SKM-1 treated with dmso at 0.1 percent for 144 hours (cell line): ENCODE measurements at regions not wholly inside any gene's neighbourhood (a gene's known extent, or its start where the extent isn't known, plus 50 kb on each side); places are given as distances from the start of the nearest gene placed in this dataset.

ENCODE experiments used
- DNase-seq: peaks from one replicate; lab custom pipeline; 2025; ENCODE audit not compliant: unreplicated experiment; lab: John Stamatoyannopoulos, UW

DNA sequence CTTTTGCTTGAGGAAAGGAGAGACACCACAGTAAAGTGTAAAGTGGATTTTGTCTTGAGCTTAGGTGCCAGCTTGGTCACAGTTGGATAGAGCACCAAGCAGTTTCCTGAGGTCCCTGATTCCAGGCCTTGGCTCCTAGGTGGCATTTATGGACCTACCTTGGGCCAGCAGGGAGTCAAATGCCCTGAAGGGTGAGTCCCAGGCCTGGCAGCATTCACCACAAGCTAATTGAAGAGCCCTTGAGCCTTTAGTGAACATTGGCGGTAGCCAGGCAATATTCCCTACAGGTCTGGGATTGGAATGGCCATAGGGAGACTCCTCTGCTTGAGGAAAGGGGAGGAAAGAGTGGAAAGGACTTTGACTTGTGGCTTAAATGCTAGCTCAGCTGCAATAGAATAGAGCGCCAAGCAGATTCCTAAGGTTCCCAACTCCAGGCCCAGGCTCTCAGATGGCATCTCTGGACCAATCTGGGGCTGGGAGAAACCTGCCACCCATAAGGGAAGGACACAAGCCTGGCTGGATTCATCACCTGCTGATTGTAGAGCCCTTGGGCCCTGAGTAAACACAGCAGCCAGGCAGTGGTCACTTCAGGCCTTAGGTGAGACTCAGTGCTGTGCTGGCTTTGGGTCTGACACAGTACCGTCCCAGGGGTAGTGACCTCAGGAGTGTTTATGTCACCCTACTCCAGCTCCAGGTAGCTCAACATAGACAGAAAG is 137.5 kb upstream of the OTOS start:
- no peak for DNase-seq

DNA sequence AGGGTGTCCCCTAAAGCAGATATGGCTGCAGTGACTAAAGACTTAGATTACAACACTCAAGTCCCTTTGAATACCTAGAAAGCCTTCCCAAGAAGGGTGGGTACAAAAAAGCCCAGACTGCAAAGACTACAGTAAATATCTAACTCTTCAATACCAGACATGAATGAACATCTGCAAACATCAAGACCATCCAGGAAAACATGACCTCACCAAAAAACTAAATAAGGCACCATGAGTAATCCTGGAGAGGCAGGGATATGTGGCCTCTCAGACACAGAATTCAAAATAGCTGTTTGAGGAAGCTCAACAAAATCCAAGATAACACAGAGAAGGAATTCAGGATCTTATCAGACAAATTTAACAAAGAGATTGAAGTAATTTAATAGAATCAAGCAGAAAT is 138.2 kb upstream of the OTOS start:
- DNase-seq = no peak

DNA sequence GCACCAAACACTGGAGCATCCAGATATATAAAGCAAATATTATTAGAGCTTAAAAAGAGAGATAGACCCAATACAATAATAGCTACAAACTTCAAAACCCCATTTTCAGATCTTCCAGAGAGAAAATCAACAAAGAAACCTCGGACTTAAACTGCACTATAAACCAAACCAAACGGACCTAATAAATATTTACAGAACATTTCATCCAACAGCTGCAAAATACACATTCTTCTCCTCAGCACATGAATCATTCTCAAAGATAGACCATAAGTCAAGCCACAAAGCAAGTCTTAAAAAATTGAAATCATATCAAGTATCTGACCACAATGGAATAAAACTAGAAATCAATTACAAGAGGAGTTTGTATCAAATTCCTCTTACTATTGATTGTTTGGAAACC is 140.2 kb upstream of the OTOS start:
- no peak for DNase-seq

DNA sequence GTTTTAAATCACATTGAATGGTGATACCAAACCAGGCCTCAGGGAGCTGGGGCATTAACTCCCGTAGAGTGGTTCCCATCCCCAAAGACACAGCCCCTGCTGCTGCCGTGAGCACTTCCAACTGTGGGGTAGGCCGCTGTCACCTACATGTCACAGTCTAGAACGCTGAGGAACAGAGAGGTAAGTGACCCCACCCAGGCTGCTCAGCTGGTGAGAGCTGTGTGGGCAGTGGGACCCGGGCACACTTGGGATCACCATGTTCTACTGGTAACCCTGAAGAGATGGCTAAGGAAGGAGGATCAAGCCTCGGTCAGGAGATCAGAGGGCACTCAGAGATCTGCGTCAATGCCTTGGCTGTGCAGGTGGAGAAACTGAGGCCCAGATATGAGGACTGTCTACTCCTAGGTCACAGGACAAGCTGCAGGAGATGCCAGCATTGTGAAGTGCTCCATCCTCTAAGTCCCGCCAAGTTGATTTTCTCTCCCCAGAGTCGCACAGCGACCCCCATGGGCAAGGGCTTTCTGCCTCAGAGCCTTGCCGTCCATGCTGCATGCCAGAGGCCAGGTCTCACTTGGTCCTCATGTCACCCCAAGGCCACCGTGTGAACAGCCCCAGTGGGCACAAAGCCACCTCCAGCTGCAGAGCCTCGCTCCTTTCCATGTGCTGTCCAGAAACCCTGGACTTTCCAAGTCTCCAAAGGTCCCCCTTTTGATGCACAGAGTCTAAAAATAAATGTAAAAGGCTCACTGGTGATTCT is 144.2 kb upstream of the OTOS start:
- DNase-seq = no peak

DNA sequence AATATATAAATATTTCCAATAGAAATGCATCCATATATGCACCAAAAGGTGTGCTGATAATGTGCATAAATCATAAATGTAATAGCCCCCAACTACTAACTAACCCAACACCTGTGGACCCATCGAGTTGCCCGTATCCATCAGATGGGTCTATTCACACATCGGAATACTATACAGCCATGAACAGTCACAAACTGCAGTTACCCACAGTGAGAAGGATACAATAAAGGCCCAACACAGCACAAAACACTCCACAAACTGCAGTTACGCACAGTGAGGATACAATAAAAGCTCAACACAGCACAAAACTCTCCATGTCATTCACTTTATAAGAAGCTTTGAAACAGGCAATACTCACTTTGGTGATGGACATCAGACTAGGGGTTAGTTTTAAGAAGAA is 145.3 kb upstream of the OTOS start:
- no peak for DNase-seq

DNA sequence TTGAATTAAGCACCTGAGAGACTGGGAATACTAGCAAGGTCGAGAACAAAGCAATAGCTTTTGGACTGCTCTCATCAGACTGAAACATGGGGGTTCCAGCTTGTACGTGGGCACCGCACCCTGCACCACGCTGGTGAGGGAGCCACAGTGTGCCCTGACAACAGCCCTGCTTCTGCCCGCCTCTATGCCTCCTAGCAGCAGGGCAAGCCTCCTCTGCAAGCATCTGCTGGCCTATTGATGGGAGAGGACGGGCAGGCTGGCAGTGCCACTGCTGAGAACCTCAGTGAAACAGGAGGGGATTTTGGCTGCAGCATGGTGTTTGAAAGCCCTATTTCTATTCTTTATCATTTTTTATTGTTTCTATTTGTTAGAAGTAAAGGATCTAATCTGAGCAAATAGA is 146.1 kb upstream of the OTOS start:
- DNase-seq = no peak

DNA sequence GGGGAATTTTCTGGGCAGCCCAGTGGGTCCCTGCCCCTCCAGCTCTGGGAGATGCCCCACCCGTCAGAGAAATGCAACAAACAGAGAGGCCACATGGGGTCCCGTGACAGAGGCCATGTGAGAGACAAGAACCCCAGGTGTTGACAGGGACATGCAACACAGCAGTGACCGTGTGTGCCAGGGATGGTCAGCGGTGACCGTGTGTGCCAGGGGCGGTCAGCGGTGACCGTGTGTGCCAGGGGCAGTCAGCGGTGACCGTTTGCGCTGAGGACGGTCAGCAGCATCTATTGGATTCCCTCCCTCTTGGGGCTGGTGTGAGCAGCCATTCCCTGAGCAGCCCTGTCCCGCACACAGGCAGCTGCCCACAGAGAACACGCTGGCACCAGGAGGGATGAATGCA is 146.6 kb upstream of the OTOS start:
- no peak for DNase-seq

DNA sequence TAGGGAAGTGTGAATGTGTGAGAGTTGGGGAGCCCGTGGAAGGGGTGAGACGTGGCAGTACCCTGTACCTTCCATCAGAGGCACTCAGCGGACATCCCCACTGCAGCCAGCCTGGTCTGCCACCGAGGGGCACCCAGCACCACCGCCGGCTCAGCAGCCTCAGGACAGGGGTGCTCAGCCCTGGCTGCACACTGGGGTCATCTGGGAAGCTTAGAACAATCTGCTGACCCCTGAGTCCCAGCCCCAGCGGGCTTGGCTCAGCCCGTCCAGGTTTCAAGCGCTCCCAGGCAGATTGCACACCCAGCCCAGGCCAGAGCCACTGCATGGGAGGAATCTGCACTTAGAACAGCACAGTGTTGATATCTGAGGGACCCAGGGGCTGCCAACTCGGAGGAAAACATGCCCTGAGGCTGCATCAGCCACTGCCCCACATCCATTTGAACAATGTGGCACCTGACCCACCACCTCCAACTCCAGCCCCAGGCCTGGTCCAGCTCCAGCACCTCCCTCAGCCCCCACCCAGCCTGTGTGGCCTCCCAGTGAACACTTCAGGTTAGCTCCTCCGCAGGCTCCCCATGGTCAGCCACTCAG is 147.1 kb upstream of the OTOS start:
- no peak for DNase-seq

DNA sequence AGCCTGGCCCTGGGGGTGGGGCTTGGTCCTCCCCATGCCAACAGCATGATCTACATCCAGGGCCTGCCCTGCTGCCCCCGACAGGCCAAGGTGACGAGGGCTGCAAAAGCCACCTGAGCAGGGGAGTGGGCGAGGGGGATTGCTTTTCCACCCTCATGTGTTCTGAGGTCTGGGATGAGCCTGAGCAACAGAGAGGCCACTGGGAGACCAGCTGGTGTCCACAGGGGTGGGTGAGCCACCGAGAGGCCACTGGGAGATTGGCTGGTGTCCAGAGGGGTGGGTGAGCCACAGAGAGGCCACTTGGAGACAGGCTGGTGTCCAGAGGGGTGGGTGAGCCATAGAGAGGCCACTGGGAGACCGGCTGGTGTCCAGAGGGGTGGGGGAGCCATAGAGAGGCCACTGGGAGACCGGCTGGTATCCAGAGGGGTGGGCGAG is 147.4 kb upstream of the GPC1 start:
- DNase-seq = no peak

DNA sequence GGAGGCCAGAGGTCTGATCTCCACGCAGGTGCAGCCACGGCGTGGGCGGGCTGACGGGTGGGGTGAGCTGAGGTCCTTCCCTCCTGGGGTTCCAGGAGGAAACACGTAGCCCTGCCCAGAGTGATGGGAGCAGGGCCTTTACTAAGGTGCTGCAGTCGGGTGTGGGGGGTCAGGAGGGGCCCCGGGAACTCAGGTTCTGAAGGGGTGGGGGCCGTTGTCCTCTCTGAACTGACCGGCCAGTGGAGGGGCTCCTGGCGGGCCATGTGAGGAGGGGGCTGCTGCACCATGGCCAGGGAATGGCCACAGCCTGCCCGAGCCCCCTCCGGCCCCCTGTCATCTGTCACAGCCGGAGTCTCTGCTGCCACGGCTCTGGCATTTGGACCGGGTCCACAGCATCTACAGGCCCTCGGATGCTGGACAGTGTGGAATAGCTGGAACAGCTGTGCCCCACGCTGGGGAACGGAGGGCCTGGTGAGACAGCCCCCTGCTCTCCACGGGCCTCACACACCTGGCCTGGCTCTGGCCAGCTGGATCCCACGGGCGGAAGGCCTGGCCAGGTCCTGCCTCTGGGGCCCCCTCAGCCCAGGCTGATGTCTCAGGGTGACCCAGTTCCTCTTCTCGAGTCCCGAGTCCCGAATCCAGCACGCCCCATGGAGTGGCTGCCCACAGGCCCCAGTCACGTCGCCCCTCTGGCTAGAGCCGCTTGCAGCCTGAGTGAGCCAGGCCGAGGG is 145.6 kb upstream of the GPC1 start:
- DNase-seq = no peak

DNA sequence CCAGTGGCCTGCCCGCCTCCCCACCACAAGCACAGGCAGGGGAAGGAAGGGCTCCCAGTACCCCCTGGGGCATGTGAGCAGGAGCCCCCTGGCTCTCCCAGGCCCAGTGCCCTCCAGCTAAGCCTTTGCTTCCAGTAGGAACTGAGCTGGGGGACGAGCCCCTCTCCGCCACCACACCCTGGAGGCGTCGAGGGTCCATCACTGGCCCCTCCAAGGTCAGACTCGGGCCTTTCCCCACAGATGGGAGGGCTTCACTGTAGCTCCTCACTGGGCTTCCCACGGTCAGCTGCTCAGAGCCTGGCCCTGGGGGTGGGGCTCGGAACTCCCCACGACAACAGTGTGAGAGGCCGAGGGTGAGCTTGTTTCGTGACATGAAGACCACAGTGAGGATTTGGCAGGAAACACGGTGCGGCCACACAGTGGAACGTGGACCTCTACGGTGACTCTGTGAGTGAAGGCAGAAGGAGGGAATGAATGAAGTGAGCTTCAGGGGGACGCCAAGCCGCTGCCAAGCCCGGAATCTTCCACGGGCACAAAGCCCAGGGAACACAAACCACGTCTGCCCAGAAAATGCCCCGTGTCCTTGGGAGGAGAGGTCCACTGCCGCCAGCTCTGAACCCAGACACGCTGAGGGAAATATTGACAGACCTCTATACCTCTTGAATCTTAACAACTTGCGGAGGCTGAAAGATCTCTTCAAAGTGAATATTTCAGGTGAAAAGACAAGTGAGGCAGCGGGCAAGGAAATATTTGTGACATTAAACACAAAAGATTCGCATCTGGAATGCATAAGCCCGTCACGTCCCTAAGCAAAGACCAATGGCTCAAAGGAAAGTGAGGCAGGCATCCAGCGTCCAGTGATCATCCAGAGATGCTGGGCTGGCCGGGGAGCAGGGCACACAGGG is 144.8 kb upstream of the GPC1 start:
- no peak for DNase-seq

DNA sequence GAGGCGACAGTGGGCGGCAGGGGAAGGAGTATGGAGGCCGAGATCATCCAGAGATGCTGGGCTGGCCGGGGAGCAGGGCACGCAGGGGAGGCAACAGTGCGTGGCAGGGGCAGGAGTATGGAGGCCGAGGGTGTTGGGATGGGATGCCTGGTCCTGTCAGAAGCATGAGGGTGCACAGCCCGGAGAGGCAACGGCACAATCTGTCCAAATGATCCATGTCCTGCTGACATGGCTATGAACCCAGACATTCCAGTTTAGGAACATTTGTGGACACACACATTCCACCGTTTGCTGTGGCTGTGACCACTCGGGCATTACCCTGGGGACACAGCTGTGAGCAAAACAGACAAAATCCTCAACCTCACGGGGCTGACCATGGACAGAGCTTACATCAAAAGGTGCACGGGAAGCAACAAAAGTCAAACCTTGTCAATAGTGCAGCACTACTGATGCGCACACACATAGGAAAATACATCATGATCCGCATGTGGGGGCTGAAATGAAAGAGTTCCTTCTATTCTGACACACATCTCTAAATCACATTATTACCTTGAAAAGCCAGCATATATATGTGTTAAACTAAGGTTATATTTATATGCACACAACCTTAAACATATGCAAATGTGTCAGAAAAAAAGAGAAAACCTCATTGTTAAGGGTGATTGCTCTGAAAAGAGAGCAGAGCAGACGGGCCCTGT is 144.0 kb upstream of the GPC1 start:
- DNase-seq = no peak

DNA sequence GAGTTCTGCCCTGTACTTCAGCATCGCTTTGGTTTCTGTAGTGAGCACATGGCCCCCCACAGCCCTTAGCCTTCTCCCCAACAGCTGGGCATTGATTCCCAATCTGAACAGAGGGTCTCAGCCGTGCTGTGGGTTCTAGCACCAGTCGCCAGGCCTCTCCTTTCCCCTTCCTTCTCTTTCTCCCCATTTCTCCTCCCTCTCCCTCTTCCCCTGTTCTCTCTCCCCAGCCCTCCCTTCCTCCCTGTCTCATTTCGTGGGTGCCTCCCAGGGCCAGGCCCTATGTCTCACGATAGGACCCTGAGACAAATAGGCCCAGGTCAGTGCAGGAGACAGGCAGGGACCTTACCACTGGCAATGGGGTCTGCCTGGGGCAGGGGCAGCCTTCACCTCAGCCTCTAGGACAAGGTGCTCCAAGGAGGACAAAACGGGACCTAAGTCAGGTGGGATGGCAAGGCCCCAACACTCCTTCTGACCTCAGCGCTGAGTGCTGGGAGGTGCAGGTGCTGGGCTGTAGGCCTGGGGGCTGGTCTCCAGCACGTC is 143.4 kb upstream of the GPC1 start:
- no peak for DNase-seq

DNA sequence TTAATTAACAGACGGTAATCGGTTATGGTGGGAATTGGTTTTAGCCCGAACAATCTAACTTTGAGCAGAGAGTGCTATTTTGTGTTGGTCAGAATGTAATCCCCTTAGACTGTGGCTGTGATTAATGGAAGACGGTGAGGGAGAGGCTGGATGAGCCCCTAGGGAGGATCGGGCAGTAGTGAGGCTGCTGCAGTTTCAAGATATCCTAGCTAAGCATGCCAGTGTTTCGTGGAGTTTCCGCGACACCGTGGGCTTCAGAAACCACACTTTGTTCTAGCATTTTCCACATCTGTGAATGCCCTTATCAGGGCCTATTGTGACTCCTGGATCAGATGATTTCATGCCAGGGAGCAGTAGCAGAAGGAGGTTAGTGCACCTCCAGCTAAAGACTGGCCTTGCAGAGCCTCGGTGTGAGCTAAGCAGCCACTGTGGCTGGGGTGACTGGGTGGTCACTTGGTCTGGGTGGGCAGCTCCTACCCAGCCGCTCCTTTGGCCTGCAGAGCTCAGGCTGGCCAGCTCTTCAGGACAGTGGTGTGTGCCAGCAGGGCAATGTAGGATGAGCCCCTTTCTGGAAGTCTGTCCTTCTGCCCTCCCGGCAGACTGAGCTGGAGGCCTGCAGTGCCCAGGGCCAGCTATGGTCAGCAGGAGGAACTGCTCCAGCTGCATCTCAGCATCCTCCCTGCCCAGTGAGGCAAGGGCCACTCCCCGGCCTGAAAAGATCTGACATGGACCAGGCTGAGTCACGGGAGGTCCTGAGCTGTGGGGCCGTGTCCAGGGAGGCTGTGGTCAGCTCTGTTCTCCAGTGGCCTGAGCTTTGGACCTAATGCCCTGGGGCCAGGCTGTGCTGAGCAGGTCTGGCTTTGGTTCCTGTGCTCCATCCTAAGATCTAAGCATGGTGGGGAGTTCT is 142.6 kb upstream of the GPC1 start:
- DNase-seq = no peak

DNA sequence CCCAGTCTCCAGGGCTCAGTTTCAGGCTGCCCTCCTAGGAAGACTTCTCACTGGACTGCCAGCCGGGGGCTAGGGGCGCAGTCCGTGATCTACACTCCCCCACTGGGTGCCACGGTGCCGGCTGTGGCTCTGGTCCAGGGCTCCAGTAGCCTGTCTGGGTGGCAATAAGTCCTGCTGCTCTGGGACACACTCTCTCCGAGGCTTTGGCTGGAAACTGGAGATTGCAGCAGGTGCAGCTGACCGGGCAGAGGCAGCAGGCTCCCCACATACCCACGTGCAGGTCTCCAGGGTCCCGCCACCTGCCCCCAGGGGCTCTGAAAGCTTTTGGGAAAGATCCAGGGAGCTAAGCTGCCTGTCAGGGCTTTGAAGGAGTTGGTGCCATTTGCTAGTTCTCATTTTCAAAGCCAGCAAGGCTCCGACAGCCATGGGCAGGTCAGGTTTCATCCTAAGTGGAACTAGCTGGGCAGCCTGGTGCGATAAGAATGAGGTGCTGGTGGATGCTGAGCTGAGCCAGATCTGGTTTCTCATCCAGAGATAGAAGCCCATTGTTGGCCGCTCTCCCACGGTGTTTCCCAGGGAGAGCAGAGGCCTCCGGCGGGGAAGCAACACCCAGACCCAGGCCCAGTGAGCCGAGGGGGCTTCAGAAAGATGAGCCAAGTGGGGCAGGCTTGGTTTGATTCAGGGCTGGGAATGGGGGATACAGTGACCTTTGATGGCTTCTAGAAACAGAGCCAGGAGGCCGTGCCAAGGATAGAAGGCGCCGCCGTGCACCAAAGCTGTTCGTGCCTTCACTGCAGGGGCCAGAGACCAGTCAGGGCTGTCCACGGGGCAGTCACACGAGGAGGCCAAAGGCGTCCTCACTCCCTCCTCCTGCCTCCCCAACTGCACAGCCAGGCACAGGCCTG is 141.7 kb upstream of the GPC1 start:
- DNase-seq = no peak

DNA sequence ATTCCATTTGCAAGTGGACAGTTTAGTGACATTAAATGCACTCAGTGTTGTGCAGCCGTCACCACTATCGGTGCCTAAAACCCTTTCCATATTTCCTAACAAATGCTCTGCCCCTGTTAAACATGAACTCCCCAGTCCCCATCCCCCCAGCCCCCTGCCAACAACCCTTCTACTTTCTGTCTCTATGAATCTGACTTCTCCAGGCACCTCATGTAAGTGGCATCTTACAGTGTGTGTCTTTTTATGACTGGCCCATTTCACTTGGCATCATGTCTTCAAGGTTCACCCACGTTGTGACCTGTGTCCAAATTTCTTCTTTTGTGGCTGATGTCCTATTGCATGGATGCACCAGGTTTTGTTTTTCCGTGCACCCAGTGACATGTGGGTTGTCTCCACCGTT is 140.9 kb upstream of the GPC1 start:
- DNase-seq = no peak

DNA sequence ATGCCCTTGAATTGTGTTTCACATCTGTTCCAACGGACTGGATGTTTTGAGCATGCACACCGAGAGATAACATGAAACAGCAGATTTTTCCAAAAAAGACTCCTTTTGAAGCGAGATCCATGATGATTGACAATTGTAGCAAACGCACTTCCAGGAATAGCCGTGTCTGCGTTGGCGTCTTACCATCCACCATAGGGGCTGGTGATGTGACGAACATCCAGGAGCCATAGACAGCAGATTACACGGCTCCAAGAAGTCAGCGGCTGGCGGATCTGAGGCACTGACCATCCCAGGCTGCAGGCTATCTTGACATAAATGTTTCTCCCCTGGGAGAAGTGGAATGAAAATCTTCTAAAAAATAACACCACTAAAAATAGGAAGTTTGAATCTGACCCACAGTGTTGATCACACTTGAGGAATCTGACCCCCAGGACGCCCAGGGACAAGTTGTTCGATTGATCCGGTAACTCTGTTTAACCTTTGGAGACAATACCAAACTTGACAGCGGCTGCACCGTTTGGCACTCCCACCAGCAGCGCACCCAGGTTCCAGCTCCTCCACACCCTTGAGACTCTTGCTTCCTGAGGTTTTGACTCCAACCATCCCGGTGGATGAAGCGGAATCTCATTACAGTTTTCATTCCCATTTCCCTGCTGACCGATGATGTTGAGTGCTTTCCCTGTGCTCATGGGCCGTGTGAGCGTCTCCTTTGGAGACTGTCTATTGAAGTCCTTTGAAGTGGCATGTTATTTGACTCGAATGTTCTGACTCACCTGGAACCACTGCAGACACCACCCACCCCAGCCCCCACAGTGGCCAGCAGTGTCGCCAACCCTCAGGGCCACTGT is 140.0 kb upstream of the GPC1 start:
- no peak for DNase-seq
